ENCODE measurements at regions not wholly inside any gene's neighbourhood (a gene's known extent, or its start where the extent isn't known, plus 50 kb on each side); places are given as distances from the start of the nearest gene placed in this dataset.

DNA sequence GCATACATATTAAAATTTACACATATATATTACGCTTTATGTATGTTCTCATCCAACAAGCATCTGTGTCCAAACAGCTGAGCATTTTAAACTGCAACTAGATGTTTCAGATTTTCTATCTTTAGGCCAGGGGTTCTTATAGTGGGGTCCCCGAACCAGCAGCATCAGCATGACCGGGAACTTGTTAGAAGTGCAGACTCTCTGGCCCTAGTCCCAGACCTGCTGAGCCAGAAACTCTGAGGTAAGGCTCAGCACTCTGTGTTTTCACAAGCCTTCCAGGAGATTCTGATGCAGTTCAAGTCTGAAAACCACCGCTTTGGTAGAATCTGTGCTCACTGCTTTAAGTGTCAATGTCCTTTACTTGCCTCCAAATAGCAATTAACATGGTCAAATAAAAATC lies 266.2 kb upstream of the CASK start:
- RAD21 ChIA-PET (ENCODE audit: low non-redundant PET in 1 of 2, low total read pairs in 2 of 2, uncharacterized antibody in 2 of 2, unreplicated experiment in 2 of 2) = no interaction called here
- ATAC-seq (no peak), DNase-seq (ENCODE audit: low read depth, low spot score) (no peak)
- no peaks in the 10 kb centered on the region for H3K36me3 ChIP-seq (ENCODE audit: control insufficient read depth in 1 of 2, insufficient read depth in 2 of 2, low read length in 2 of 2)
- H3K4me1 ChIP-seq (ENCODE audit: control insufficient read depth in 1 of 2, insufficient read depth in 2 of 2, low read length in 2 of 2) = no peaks in the 10 kb centered on the region
- H3K9me2 ChIP-seq (ENCODE audit: insufficient read depth) = no peaks in the 10 kb centered on the region
- POLR2A ChIA-PET = no interaction called here
- no peaks in the 10 kb centered on the region for H3K9me3 ChIP-seq (ENCODE audit: control insufficient read depth in 1 of 2, insufficient read depth in 1 of 2, low read depth in 1 of 2, low read length in 2 of 2)
- no TSS peak for BruUV-seq (replicated peaks)
- no peaks in the 10 kb centered on the region for H3K79me2 ChIP-seq (ENCODE audit: insufficient read depth, low read length)
- H3K27me3 ChIP-seq (ENCODE audit: insufficient read depth, low read length) = no peaks in the 10 kb centered on the region
- H3K27ac ChIP-seq (ENCODE audit: low read depth, low read length) = no peak overlapping the region
- no peak overlapping the region for H3K4me3 ChIP-seq (replicated peaks in 1 of 2; ENCODE audit: low read depth in 1 of 2, low read length in 2 of 2)
- TF ChIP-seq RAD21 (IDR thresholded peaks at IDR 0.05; ENCODE audit: low read depth) = no peak
- no peak for TF ChIP-seq ELF1 (IDR thresholded peaks at IDR 0.05; ENCODE audit: borderline replicate concordance, low read depth)
- TF ChIP-seq CBX3 (IDR thresholded peaks at IDR 0.05; ENCODE audit: low read depth) = no peak
- TF ChIP-seq JUND (IDR thresholded peaks at IDR 0.05) = no peak
- no peak for TF ChIP-seq SIN3A (IDR thresholded peaks at IDR 0.05; ENCODE audit: low read depth)
- TF ChIP-seq, protein P1, sequence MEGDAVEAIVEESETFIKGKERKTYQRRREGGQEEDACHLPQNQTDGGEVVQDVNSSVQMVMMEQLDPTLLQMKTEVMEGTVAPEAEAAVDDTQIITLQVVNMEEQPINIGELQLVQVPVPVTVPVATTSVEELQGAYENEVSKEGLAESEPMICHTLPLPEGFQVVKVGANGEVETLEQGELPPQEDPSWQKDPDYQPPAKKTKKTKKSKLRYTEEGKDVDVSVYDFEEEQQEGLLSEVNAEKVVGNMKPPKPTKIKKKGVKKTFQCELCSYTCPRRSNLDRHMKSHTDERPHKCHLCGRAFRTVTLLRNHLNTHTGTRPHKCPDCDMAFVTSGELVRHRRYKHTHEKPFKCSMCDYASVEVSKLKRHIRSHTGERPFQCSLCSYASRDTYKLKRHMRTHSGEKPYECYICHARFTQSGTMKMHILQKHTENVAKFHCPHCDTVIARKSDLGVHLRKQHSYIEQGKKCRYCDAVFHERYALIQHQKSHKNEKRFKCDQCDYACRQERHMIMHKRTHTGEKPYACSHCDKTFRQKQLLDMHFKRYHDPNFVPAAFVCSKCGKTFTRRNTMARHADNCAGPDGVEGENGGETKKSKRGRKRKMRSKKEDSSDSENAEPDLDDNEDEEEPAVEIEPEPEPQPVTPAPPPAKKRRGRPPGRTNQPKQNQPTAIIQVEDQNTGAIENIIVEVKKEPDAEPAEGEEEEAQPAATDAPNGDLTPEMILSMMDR (IDR thresholded peaks at IDR 0.05 in 2 of 3, conservative IDR thresholded peaks at IDR 0.05 in 1 of 3; ENCODE audit: borderline replicate concordance in 1 of 3, insufficient read depth in 1 of 3, low read depth in 2 of 3, low read length in 2 of 3) = no peak
- no peak for TF ChIP-seq ZFX (IDR thresholded peaks at IDR 0.05)
- no peak overlapping the region for H2AFZ ChIP-seq (ENCODE audit: low read depth, low read length, poor library complexity, severe bottlenecking)
- intact Hi-C loops (cut with micrococcal nuclease) = no loop called here
- H3K4me2 ChIP-seq (ENCODE audit: low read length) = no peak overlapping the region
- H4K20me1 ChIP-seq (ENCODE audit: insufficient read depth) = no peaks in the 10 kb centered on the region
- no peak overlapping the region for H3K9ac ChIP-seq (ENCODE audit: low read length)
- CTCF ChIA-PET = no interaction called here

DNA sequence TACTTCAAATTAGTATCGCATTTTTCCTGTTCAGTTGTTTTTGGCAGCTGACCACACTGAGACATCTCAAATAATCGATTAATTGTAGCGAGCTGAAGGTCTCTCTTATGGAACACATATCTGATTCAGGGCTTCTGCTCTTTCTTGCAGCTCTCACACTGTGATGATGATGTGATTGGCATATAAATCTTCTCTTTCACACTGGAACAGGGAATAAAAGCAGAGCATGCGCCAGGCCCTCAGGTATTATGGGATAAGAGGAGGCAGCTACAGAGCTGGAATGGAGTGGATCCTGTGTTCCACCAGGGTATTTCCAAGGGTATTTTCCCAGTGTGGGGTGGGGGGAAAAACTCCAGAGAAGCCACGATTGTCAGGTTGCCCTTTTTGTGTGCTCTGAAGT lies 265.4 kb upstream of the CASK start:
- ChIA-PET CTCF (no interaction called here), RAD21 (ENCODE audit: low non-redundant PET in 1 of 2, low total read pairs in 2 of 2, uncharacterized antibody in 2 of 2, unreplicated experiment in 2 of 2) (no interaction called here), POLR2A (no interaction called here)
- BruUV-seq (replicated peaks) = no TSS peak
- no peaks in the 10 kb centered on the region for H3K4me1 ChIP-seq (ENCODE audit: control insufficient read depth in 1 of 2, insufficient read depth in 2 of 2, low read length in 2 of 2)
- no peaks in the 10 kb centered on the region for H3K9me2 ChIP-seq (ENCODE audit: insufficient read depth)
- H3K9ac ChIP-seq (ENCODE audit: low read length) = no peak overlapping the region
- no peak for ATAC-seq
- no peaks in the 10 kb centered on the region for H3K36me3 ChIP-seq (ENCODE audit: control insufficient read depth in 1 of 2, insufficient read depth in 2 of 2, low read length in 2 of 2)
- no peaks in the 10 kb centered on the region for H4K20me1 ChIP-seq (ENCODE audit: insufficient read depth)
- no peak overlapping the region for H3K27ac ChIP-seq (ENCODE audit: low read depth, low read length)
- no peak overlapping the region for H3K4me2 ChIP-seq (ENCODE audit: low read length)
- H3K27me3 ChIP-seq (ENCODE audit: insufficient read depth, low read length) = no peaks in the 10 kb centered on the region
- no peak overlapping the region for H3K4me3 ChIP-seq (replicated peaks in 1 of 2; ENCODE audit: low read depth in 1 of 2, low read length in 2 of 2)
- no peak for DNase-seq (ENCODE audit: low read depth, low spot score)
- no peaks in the 10 kb centered on the region for H3K9me3 ChIP-seq (ENCODE audit: control insufficient read depth in 1 of 2, insufficient read depth in 1 of 2, low read depth in 1 of 2, low read length in 2 of 2)
- intact Hi-C loops (cut with micrococcal nuclease) = no loop called here
- no peak overlapping the region for H2AFZ ChIP-seq (ENCODE audit: low read depth, low read length, poor library complexity, severe bottlenecking)
- H3K79me2 ChIP-seq (ENCODE audit: insufficient read depth, low read length) = no peaks in the 10 kb centered on the region
- no peak for TF ChIP-seq FOSL1 (IDR thresholded peaks at IDR 0.05; ENCODE audit: low read depth)
- TF ChIP-seq SIN3A (IDR thresholded peaks at IDR 0.05; ENCODE audit: low read depth) = no peak
- TF ChIP-seq, protein P2, sequence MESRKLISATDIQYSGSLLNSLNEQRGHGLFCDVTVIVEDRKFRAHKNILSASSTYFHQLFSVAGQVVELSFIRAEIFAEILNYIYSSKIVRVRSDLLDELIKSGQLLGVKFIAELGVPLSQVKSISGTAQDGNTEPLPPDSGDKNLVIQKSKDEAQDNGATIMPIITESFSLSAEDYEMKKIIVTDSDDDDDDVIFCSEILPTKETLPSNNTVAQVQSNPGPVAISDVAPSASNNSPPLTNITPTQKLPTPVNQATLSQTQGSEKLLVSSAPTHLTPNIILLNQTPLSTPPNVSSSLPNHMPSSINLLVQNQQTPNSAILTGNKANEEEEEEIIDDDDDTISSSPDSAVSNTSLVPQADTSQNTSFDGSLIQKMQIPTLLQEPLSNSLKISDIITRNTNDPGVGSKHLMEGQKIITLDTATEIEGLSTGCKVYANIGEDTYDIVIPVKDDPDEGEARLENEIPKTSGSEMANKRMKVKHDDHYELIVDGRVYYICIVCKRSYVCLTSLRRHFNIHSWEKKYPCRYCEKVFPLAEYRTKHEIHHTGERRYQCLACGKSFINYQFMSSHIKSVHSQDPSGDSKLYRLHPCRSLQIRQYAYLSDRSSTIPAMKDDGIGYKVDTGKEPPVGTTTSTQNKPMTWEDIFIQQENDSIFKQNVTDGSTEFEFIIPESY (IDR thresholded peaks at IDR 0.05; ENCODE audit: extremely low read depth, insufficient replicate concordance, low read length) = no peak
- TF ChIP-seq ZFX (IDR thresholded peaks at IDR 0.05) = no peak
- TF ChIP-seq ELF1 (IDR thresholded peaks at IDR 0.05; ENCODE audit: borderline replicate concordance, low read depth) = no peak
- TF ChIP-seq, protein P3, sequence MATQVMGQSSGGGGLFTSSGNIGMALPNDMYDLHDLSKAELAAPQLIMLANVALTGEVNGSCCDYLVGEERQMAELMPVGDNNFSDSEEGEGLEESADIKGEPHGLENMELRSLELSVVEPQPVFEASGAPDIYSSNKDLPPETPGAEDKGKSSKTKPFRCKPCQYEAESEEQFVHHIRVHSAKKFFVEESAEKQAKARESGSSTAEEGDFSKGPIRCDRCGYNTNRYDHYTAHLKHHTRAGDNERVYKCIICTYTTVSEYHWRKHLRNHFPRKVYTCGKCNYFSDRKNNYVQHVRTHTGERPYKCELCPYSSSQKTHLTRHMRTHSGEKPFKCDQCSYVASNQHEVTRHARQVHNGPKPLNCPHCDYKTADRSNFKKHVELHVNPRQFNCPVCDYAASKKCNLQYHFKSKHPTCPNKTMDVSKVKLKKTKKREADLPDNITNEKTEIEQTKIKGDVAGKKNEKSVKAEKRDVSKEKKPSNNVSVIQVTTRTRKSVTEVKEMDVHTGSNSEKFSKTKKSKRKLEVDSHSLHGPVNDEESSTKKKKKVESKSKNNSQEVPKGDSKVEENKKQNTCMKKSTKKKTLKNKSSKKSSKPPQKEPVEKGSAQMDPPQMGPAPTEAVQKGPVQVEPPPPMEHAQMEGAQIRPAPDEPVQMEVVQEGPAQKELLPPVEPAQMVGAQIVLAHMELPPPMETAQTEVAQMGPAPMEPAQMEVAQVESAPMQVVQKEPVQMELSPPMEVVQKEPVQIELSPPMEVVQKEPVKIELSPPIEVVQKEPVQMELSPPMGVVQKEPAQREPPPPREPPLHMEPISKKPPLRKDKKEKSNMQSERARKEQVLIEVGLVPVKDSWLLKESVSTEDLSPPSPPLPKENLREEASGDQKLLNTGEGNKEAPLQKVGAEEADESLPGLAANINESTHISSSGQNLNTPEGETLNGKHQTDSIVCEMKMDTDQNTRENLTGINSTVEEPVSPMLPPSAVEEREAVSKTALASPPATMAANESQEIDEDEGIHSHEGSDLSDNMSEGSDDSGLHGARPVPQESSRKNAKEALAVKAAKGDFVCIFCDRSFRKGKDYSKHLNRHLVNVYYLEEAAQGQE (IDR thresholded peaks at IDR 0.05; ENCODE audit: low read depth) = no peak
- TF ChIP-seq POLR2A (IDR thresholded peaks at IDR 0.05; ENCODE audit: borderline replicate concordance, extremely low read depth, insufficient read depth, insufficient read length) = no peak
- TF ChIP-seq SP1 (IDR thresholded peaks at IDR 0.05; ENCODE audit: low read depth) = no peak
- TF ChIP-seq CEBPB (IDR thresholded peaks at IDR 0.05; ENCODE audit: low read depth) = no peak
- no peak for TF ChIP-seq EZH2 (IDR thresholded peaks at IDR 0.05)
- TF ChIP-seq ZNF274 (IDR thresholded peaks at IDR 0.05; ENCODE audit: low read depth, low read length) = no peak
- no peak for TF ChIP-seq JUND (IDR thresholded peaks at IDR 0.05)

All from HCT116 (cell line).